Astrocyte (in vitro differentiated cells and primary cell): ENCODE measurements at regions not wholly inside any gene's neighbourhood (a gene's known extent, or its start where the extent isn't known, plus 50 kb on each side); places are given as distances from the start of the nearest gene placed in this dataset.

Source experiments
- CTCF ChIP-seq: IDR thresholded peaks from 2 replicates; pipeline ENCODE4 v1.5.1; 2011; ENCODE audit warnings: low read depth, mild to moderate bottlenecking, inconsistent platforms, low read length, moderate library complexity; ENCODE audit not compliant: insufficient read depth
- EZH2 ChIP-seq: IDR thresholded peaks from 2 replicates; pipeline ENCODE4 v1.6.1; 2012; ENCODE audit warnings: mild to moderate bottlenecking, low read length, inconsistent platforms; ENCODE audit not compliant: insufficient read depth

DNA sequence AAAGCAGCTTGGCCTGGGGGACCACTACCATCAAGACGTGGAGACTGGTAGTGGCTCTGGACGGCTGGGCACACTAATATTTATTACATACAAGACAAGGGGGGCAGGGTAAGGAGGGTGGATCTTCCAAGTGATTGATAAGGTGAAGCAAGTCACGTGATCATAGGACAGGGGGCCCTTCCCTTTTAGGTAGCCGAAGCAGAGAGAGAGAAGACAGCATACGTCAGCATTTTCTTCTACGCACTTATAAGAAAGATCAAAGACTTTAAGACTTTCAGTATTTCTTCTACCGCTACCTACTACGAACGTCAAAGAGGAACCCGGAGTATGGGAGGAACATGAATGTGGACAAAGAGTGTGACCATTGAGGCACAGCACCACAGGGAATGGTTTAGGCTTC, 307.9 kb downstream of the RPIA start:
- no peak for TF ChIP-seq CTCF
- no peak for TF ChIP-seq EZH2
